ENCODE measurements at regions not wholly inside any gene's neighbourhood (a gene's known extent, or its start where the extent isn't known, plus 50 kb on each side); places are given as distances from the start of the nearest gene placed in this dataset.

DNA sequence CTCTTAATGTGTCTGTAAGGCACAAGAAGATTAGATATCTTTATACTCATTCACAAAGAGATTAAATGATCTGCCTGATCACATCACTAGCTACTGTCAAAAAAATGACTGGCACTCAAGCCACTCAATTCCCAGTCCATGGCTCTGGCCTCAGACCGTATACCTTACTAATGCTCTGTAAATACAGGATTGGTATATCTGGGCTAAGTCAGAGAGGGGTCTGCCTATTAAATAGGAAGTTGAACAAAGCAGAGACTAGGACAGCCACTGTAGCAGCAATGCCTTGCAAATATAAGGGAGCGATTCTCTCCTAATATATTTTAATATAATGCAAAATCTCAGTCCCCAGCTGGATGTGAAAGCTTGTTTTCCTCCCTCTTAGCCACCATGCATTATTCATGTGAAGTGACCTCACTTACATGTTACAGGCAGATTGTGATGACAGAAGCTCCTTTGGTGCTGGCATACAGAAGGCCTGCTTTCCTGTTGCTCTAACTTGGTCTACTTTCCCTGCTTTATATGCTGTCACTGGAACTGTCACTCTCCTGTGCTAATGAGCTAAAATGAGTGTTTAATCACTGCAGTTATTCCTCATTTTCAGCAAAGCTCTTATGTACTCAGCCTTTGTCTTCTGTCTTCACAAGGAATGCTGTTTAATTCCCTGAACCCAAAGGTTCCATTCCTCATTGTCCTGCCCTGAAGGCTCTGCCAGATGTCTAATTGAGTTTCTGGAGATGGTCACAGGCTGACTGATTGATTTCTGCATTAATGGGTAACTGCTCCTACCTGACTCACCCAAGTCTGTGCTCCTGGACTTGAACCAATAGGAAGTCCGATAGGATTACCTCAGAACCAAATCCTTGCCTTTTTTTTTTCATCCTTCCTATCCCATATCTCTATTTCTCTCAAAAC lies 578.2 kb downstream of the KLHL13 start:
- Histone ChIP-seq H3K9me3 (ENCODE audit: severe bottlenecking) (no peaks in the 10 kb centered on the region), H3K36me3 (no peaks in the 10 kb centered on the region), H3K4me3 (ENCODE audit: low read depth, low read length) (no peak overlapping the region), H3K27me3 (ENCODE audit: insufficient read depth, low read depth, severe bottlenecking) (peaks cover 14% of the 10 kb centered on the region), H3K27ac (no peak overlapping the region)
- no peak for DNase-seq
- TF ChIP-seq, protein P1, sequence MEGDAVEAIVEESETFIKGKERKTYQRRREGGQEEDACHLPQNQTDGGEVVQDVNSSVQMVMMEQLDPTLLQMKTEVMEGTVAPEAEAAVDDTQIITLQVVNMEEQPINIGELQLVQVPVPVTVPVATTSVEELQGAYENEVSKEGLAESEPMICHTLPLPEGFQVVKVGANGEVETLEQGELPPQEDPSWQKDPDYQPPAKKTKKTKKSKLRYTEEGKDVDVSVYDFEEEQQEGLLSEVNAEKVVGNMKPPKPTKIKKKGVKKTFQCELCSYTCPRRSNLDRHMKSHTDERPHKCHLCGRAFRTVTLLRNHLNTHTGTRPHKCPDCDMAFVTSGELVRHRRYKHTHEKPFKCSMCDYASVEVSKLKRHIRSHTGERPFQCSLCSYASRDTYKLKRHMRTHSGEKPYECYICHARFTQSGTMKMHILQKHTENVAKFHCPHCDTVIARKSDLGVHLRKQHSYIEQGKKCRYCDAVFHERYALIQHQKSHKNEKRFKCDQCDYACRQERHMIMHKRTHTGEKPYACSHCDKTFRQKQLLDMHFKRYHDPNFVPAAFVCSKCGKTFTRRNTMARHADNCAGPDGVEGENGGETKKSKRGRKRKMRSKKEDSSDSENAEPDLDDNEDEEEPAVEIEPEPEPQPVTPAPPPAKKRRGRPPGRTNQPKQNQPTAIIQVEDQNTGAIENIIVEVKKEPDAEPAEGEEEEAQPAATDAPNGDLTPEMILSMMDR (IDR thresholded peaks at IDR 0.05; ENCODE audit: low read depth, low read length) = no peak

GRCh38 chrX:117532339-117532738 lies 584.3 kb downstream of the KLHL13 start:
- no peak for DNase-seq
- Histone ChIP-seq H3K4me3 (ENCODE audit: low read depth, low read length) (no peak overlapping the region), H3K36me3 (no peaks in the 10 kb centered on the region), H3K27ac (no peak overlapping the region), H3K9me3 (ENCODE audit: severe bottlenecking) (no peaks in the 10 kb centered on the region), H3K27me3 (ENCODE audit: insufficient read depth, low read depth, severe bottlenecking) (peaks cover 20% of the 10 kb centered on the region)
- TF ChIP-seq, protein P1 (IDR thresholded peaks at IDR 0.05; ENCODE audit: low read depth, low read length) = no peak

DNA sequence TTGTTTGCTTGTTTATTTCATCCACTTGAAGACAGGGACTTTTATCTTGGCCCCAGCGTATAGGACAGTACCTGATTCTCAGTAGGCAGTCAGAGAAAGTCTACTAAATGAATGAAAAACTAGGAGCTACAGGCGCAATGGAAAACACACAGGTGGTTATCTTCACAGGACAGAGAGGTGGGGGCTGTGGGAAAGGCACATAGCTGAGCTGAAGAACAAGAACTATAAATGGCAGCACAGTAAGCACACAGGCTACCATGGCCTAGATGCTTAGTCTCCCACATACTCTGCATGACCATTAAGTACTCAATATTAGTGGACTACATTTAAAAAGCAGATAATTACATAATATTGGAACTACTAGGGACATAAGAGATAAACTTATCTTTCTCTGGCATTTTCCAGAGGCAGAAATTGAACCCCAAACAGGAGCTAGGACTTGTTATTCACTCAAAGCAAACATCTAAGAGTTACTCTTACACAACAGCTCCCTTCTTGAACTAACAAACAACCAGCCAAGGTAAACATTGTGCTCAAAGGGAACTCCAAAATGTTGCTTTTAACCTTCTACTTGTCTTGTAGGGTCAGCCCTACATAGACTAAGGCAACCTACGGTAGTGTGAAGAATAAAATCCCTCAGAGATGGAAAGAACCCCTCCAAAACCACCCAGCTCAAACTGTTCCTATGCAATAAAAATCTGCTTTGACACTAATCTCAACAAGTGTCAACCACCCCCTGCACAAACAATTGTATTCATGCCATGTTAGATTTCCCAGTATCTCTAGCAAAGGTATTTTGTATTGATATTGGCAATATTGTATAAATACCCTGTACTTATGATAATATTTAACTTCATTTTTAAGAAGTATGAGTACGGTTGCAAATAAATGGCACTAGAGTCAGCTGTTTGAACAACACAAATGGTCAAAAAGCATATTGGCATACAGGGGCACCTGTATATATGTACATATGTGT lies 593.6 kb downstream of the KLHL13 start:
- Histone ChIP-seq H3K27me3 (ENCODE audit: insufficient read depth, low read depth, severe bottlenecking) (peaks cover 34% of the 10 kb centered on the region), H3K36me3 (no peaks in the 10 kb centered on the region), H3K27ac (no peak overlapping the region), H3K9me3 (ENCODE audit: severe bottlenecking) (no peaks in the 10 kb centered on the region), H3K4me3 (ENCODE audit: low read depth, low read length) (no peak overlapping the region)
- DNase-seq = no peak
- TF ChIP-seq, protein P1 (IDR thresholded peaks at IDR 0.05; ENCODE audit: low read depth, low read length) = no peak

GRCh38 chrX:117517994-117518393 lies 598.6 kb downstream of the KLHL13 start:
- no peaks in the 10 kb centered on the region for H3K36me3 ChIP-seq
- no peak overlapping the region for H3K27ac ChIP-seq
- H3K9me3 ChIP-seq (ENCODE audit: severe bottlenecking) = no peaks in the 10 kb centered on the region
- no peak overlapping the region for H3K4me3 ChIP-seq (ENCODE audit: low read depth, low read length)
- H3K27me3 ChIP-seq (ENCODE audit: insufficient read depth, low read depth, severe bottlenecking) = peaks cover 20% of the 10 kb centered on the region
- no peak for DNase-seq
- TF ChIP-seq, protein P1 (IDR thresholded peaks at IDR 0.05; ENCODE audit: low read depth, low read length) = no peak

DNA sequence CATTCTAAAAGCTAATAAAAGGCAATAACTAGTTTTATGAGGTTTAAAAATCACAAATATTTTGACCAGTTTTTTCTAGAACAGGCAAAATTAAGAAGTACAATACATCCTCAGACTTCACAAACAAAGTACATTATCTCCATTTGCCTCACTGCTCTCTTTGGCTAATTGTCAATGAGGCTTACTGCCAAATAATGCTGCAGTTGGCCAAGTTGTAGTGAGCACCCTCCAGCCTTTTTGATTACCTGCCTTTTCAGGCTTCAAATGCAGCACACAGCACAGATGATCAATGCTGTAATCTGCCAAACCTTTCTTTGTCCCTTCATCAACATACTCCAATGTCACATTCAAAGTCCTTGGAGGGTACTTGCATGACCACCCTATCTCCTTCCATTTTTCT lies 605.2 kb downstream of the KLHL13 start:
- Histone ChIP-seq H3K27ac (no peak overlapping the region), H3K27me3 (ENCODE audit: insufficient read depth, low read depth, severe bottlenecking) (peaks cover 6% of the 10 kb centered on the region), H3K36me3 (no peaks in the 10 kb centered on the region), H3K4me3 (ENCODE audit: low read depth, low read length) (no peak overlapping the region), H3K9me3 (ENCODE audit: severe bottlenecking) (no peaks in the 10 kb centered on the region)
- TF ChIP-seq, protein P1 (IDR thresholded peaks at IDR 0.05; ENCODE audit: low read depth, low read length) = no peak
- DNase-seq = no peak

Measured in WERI-Rb-1 (cell line).